Mesendoderm (in vitro differentiated cells): ENCODE measurements at regions not wholly inside any gene's neighbourhood (a gene's known extent, or its start where the extent isn't known, plus 50 kb on each side); places are given as distances from the start of the nearest gene placed in this dataset.

Experiments used
- DNase-seq: peaks from one replicate; pipeline ENCODE4 v3.0.0; 2013
- H2AK5ac ChIP-seq: 2 replicates; pipeline ENCODE4 v1.6.1; 2013; ENCODE audit warnings: low read length, inconsistent platforms
- H2BK120ac ChIP-seq: 2 replicates; pipeline ENCODE4 v1.6.1; 2013; ENCODE audit warnings: low read depth, mild to moderate bottlenecking, low read length, moderate library complexity, mixed read lengths
- H2BK15ac ChIP-seq: replicated peaks from 2 replicates; pipeline ENCODE4 v1.6.1; 2013; ENCODE audit warnings: low read depth, mild to moderate bottlenecking, moderate library complexity
- H2BK5ac ChIP-seq: 2 replicates; pipeline ENCODE4 v1.6.1; 2013; ENCODE audit warnings: low read length, inconsistent platforms
- H3K18ac ChIP-seq: 2 replicates; pipeline ENCODE4 v1.6.1; 2013; ENCODE audit warnings: mild to moderate bottlenecking, low read length, mixed read lengths
- H3K23ac ChIP-seq: one replicate; pipeline ENCODE4 v1.6.1; 2013; ENCODE audit warnings: low read length
- H3K27ac ChIP-seq: 2 replicates; pipeline ENCODE4 v1.5.1; 2013; ENCODE audit warnings: low read depth, mild to moderate bottlenecking, inconsistent platforms, low read length, moderate library complexity
- H3K27me3 ChIP-seq: 2 replicates; pipeline ENCODE4 v1.6.1; 2013; ENCODE audit warnings: low read length, control low read depth, mild to moderate bottlenecking, inconsistent platforms; ENCODE audit not compliant: insufficient read depth, poor library complexity
- H3K36me3 ChIP-seq: 2 replicates; pipeline ENCODE4 v1.6.1; 2013; ENCODE audit warnings: low read length, inconsistent platforms; ENCODE audit not compliant: control insufficient read depth, insufficient read depth
- H3K4ac ChIP-seq: one replicate; pipeline ENCODE4 v1.6.1; 2013; ENCODE audit warnings: low read depth, mild to moderate bottlenecking, low read length, moderate library complexity
- H3K4me1 ChIP-seq: 2 replicates; pipeline ENCODE4 v1.6.1; 2013; ENCODE audit warnings: low read depth, low read length, inconsistent platforms; ENCODE audit not compliant: control insufficient read depth
- H3K4me2 ChIP-seq: 2 replicates; pipeline ENCODE4 v1.6.1; 2013; ENCODE audit warnings: low read length
- H3K4me3 ChIP-seq: 2 replicates; pipeline ENCODE4 v1.5.1; 2013; ENCODE audit warnings: mild to moderate bottlenecking, low read length
- H3K56ac ChIP-seq: one replicate; pipeline ENCODE4 v1.6.1; 2013; ENCODE audit warnings: low read length
- H3K79me1 ChIP-seq: 2 replicates; pipeline ENCODE4 v1.6.1; 2013; ENCODE audit warnings: low read length, inconsistent platforms
- H3K79me2 ChIP-seq: 2 replicates; pipeline ENCODE4 v1.6.1; 2013; ENCODE audit warnings: mild to moderate bottlenecking, low read length; ENCODE audit not compliant: control insufficient read depth, insufficient read depth
- H3K9ac ChIP-seq: 2 replicates; pipeline ENCODE4 v1.6.1; 2013; ENCODE audit warnings: low read length, inconsistent platforms
- H4K5ac ChIP-seq: one replicate; pipeline ENCODE4 v1.6.1; 2013; ENCODE audit warnings: low read length
- H4K8ac ChIP-seq: one replicate; pipeline ENCODE4 v1.6.1; 2013; ENCODE audit warnings: low read depth, mild to moderate bottlenecking, control low read depth, low read length, moderate library complexity
- WGBS: extraction: QIAGEN DNeasy Blood & Tissue Kit; methylation state at CpG from one replicate; pipeline ENCODE4 v1.1.7; 2013; ENCODE audit warnings: low lambda C conversion rate, missing lambda C conversion rate; ENCODE audit not compliant: insufficient coverage; ENCODE audit errors: extremely low coverage; 5-methylcytosine and 5-hydroxymethylcytosine counted together

GRCh38 chr5:12174734-12175133 lies 270.5 kb upstream of the CTNND2 start:
- Histone ChIP-seq H4K5ac (no peak overlapping the region), H3K9ac (no peak overlapping the region), H3K4me2 (no peak overlapping the region), H3K79me1 (no peaks in the 10 kb centered on the region), H2BK120ac (no peak overlapping the region), H3K23ac (no peak overlapping the region), H3K79me2 (no peaks in the 10 kb centered on the region), H3K4me3 (no peak overlapping the region), H3K27ac (no peak overlapping the region), H3K4ac (no peak overlapping the region), H3K36me3 (no peaks in the 10 kb centered on the region), H4K8ac (no peak overlapping the region), H3K56ac (no peak overlapping the region), H2BK15ac (no peak overlapping the region), H2BK5ac (no peak overlapping the region), H2AK5ac (no peak overlapping the region), H3K4me1 (no peaks in the 10 kb centered on the region), H3K27me3 (no peaks in the 10 kb centered on the region), H3K18ac (no peak overlapping the region)
- WGBS = no CpG with 5 or more reads among the region's 2 CpGs
- DNase-seq = no peak

GRCh38 chr5:12169536-12169935 lies 265.3 kb upstream of the CTNND2 start:
- H3K4me2 ChIP-seq = no peak overlapping the region
- H4K8ac ChIP-seq = no peak overlapping the region
- H3K27me3 ChIP-seq = no peaks in the 10 kb centered on the region
- no peaks in the 10 kb centered on the region for H3K36me3 ChIP-seq
- H2BK15ac ChIP-seq = no peak overlapping the region
- H3K79me1 ChIP-seq = no peaks in the 10 kb centered on the region
- no peak overlapping the region for H3K18ac ChIP-seq
- H3K4me1 ChIP-seq = no peaks in the 10 kb centered on the region
- no peak overlapping the region for H2AK5ac ChIP-seq
- DNase-seq = no peak
- H2BK5ac ChIP-seq = no peak overlapping the region
- H3K56ac ChIP-seq = no peak overlapping the region
- no peaks in the 10 kb centered on the region for H3K79me2 ChIP-seq
- H4K5ac ChIP-seq = no peak overlapping the region
- H3K9ac ChIP-seq = no peak overlapping the region
- H2BK120ac ChIP-seq = no peak overlapping the region
- H3K4ac ChIP-seq = no peak overlapping the region
- no CpG with 5 or more reads among the region's 1 CpG for WGBS
- no peak overlapping the region for H3K23ac ChIP-seq
- H3K4me3 ChIP-seq = no peak overlapping the region
- H3K27ac ChIP-seq = no peak overlapping the region

- H2BK5ac ChIP-seq = no peak overlapping the region
- no peaks in the 10 kb centered on the region for H3K79me1 ChIP-seq
- H3K9ac ChIP-seq = no peak overlapping the region
- no peak overlapping the region for H3K18ac ChIP-seq
- no peak overlapping the region for H3K4ac ChIP-seq
- no peak overlapping the region for H2BK15ac ChIP-seq
- H4K5ac ChIP-seq = no peak overlapping the region
- no peaks in the 10 kb centered on the region for H3K36me3 ChIP-seq
- no peak for DNase-seq
- no peaks in the 10 kb centered on the region for H3K27me3 ChIP-seq
- no CpG with 5 or more reads among the region's 2 CpGs for WGBS
- H3K23ac ChIP-seq = no peak overlapping the region
- no peak overlapping the region for H2BK120ac ChIP-seq
- no peak overlapping the region for H3K27ac ChIP-seq
- H2AK5ac ChIP-seq = no peak overlapping the region
- H3K79me2 ChIP-seq = no peaks in the 10 kb centered on the region
- no peak overlapping the region for H3K4me2 ChIP-seq
- no peaks in the 10 kb centered on the region for H3K4me1 ChIP-seq
- H4K8ac ChIP-seq = no peak overlapping the region
- no peak overlapping the region for H3K4me3 ChIP-seq
- H3K56ac ChIP-seq = no peak overlapping the region
Measured at GRCh38 chr5:12162863-12163262, 258.6 kb upstream of the CTNND2 start.

GRCh38 chr5:12147513-12147912 lies 243.3 kb upstream of the CTNND2 start:
- Histone ChIP-seq H3K9ac (no peak overlapping the region), H4K8ac (no peak overlapping the region), H3K4ac (no peak overlapping the region), H3K18ac (no peak overlapping the region), H2AK5ac (no peak overlapping the region), H3K23ac (no peak overlapping the region), H2BK5ac (no peak overlapping the region), H3K27ac (no peak overlapping the region), H3K27me3 (no peaks in the 10 kb centered on the region), H3K4me2 (no peak overlapping the region), H3K4me1 (no peaks in the 10 kb centered on the region), H3K4me3 (no peak overlapping the region), H3K79me2 (no peaks in the 10 kb centered on the region), H2BK15ac (no peak overlapping the region), H4K5ac (no peak overlapping the region), H3K79me1 (no peaks in the 10 kb centered on the region), H2BK120ac (no peak overlapping the region), H3K56ac (no peak overlapping the region), H3K36me3 (no peaks in the 10 kb centered on the region)
- DNase-seq = no peak

- no CpG with 5 or more reads among the region's 2 CpGs for WGBS
- no peak overlapping the region for H2BK120ac ChIP-seq
- H3K27me3 ChIP-seq = no peaks in the 10 kb centered on the region
- H3K79me2 ChIP-seq = no peaks in the 10 kb centered on the region
- H3K79me1 ChIP-seq = no peaks in the 10 kb centered on the region
- H2BK15ac ChIP-seq = no peak overlapping the region
- H3K18ac ChIP-seq = no peak overlapping the region
- no peak overlapping the region for H3K23ac ChIP-seq
- DNase-seq = no peak
- H3K27ac ChIP-seq = no peak overlapping the region
- no peaks in the 10 kb centered on the region for H3K4me1 ChIP-seq
- H3K56ac ChIP-seq = no peak overlapping the region
- no peak overlapping the region for H4K8ac ChIP-seq
- H2BK5ac ChIP-seq = no peak overlapping the region
- no peak overlapping the region for H3K4me3 ChIP-seq
- H3K4ac ChIP-seq = no peak overlapping the region
- no peak overlapping the region for H3K4me2 ChIP-seq
- no peak overlapping the region for H3K9ac ChIP-seq
- H3K36me3 ChIP-seq = no peaks in the 10 kb centered on the region
- H2AK5ac ChIP-seq = no peak overlapping the region
- no peak overlapping the region for H4K5ac ChIP-seq
Measured at GRCh38 chr5:12141496-12141895, 237.2 kb upstream of the CTNND2 start.

GRCh38 chr5:12133520-12133919 lies 229.3 kb upstream of the CTNND2 start:
- Histone ChIP-seq H3K18ac (no peak overlapping the region), H3K4ac (no peak overlapping the region), H3K4me3 (no peak overlapping the region), H4K5ac (no peak overlapping the region), H3K56ac (no peak overlapping the region), H3K27ac (no peak overlapping the region), H3K27me3 (no peaks in the 10 kb centered on the region), H2BK5ac (no peak overlapping the region), H3K9ac (no peak overlapping the region), H4K8ac (no peak overlapping the region), H3K79me1 (no peaks in the 10 kb centered on the region), H3K79me2 (no peaks in the 10 kb centered on the region), H3K36me3 (no peaks in the 10 kb centered on the region), H3K23ac (no peak overlapping the region), H2BK120ac (no peak overlapping the region), H2AK5ac (no peak overlapping the region), H3K4me2 (no peak overlapping the region), H2BK15ac (no peak overlapping the region), H3K4me1 (no peaks in the 10 kb centered on the region)
- WGBS = no CpG with 5 or more reads among the region's 1 CpG
- DNase-seq = no peak
